OCI-LY7 (cell line): ENCODE measurements at regions not wholly inside any gene's neighbourhood (a gene's known extent, or its start where the extent isn't known, plus 50 kb on each side); places are given as distances from the start of the nearest gene placed in this dataset.

Experiments used
- EZH2phosphoT487 ChIP-seq: fragments of 200-600 bp; sonication (generic); IDR thresholded peaks from 2 replicates; pipeline ENCODE4 v1.6.1; 2018; ENCODE audit warnings: low read depth, borderline replicate concordance, mild to moderate bottlenecking, mixed run types, antibody characterized with exemption, low read length, moderate library complexity, mixed read lengths
- TF ChIP-seq, protein P1 (sequence below): fragments of 200-600 bp; sonication (generic); conservative IDR thresholded peaks from 2 replicates; pipeline ENCODE4 v1.5.1; 2014; ENCODE audit warnings: mild to moderate bottlenecking, antibody characterized with exemption, low read length, moderate library complexity, mixed read lengths

DNA sequence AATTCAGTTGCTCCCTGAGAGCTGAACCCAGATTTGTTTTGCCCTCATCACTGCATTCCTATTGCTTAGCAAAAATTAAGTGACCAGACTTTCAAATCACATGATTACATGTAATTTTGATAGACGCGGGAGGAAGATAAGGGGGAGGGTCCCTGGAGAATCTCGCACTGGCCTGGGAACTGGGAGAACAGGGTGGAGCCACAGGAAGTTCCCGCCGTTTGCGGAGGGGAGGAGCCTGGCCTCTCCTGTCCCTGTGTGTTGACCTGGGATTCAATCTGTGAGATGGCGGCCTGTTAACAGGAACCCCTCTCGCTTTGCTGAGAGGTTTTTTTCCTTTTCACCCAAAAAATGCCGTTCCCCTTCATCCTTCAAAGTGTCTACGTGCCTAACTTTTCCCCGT lies 142.9 kb upstream of the OR13F1 start:
- TF ChIP-seq, protein P1, sequence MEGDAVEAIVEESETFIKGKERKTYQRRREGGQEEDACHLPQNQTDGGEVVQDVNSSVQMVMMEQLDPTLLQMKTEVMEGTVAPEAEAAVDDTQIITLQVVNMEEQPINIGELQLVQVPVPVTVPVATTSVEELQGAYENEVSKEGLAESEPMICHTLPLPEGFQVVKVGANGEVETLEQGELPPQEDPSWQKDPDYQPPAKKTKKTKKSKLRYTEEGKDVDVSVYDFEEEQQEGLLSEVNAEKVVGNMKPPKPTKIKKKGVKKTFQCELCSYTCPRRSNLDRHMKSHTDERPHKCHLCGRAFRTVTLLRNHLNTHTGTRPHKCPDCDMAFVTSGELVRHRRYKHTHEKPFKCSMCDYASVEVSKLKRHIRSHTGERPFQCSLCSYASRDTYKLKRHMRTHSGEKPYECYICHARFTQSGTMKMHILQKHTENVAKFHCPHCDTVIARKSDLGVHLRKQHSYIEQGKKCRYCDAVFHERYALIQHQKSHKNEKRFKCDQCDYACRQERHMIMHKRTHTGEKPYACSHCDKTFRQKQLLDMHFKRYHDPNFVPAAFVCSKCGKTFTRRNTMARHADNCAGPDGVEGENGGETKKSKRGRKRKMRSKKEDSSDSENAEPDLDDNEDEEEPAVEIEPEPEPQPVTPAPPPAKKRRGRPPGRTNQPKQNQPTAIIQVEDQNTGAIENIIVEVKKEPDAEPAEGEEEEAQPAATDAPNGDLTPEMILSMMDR: no peak
- no peak for TF ChIP-seq EZH2phosphoT487
